VCaP (cell line): ENCODE measurements at regions not wholly inside any gene's neighbourhood (a gene's known extent, or its start where the extent isn't known, plus 50 kb on each side); places are given as distances from the start of the nearest gene placed in this dataset.
"Not testable (repeated sequence)": the region's sequence is repeated elsewhere in the genome, so short reads cannot be mapped to it uniquely, and the experiment has no call there.

Source experiments
- H3K27ac ChIP-seq: fragments of 450-650 bp; 2 replicates; pipeline ENCODE4 v1.5.1; 2017
- TF ChIP-seq, protein P1 (sequence below): fragments of 450-650 bp; conservative IDR thresholded peaks from 2 replicates; pipeline ENCODE4 v1.5.1; 2017; ENCODE audit warnings: mild to moderate bottlenecking, moderate library complexity

- not testable (repeated sequence) for H3K27ac ChIP-seq
Observed at GRCh38 chr4:10388146-10388545, 69.1 kb downstream of the ZNF518B start.

DNA sequence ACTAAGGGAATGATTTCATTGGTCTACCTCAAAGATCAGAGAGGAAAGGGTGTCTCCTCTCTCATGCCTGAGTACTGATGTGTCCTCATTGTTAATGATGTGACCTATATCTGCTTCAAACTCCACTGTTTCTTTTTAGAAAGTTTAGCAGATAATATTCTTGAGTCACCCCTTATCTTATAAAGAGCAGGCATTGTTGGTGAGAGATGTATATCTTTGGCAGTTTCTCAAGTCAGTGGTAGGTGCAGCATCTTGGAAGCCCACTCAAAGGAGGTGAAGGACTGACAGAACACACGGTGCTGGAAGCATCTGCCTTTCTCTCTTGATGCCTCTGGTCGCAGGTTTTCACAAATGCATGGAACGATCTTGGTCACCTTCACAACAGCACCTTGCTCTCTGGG lies 71.2 kb downstream of the ZNF518B start:
- TF ChIP-seq, protein P1, sequence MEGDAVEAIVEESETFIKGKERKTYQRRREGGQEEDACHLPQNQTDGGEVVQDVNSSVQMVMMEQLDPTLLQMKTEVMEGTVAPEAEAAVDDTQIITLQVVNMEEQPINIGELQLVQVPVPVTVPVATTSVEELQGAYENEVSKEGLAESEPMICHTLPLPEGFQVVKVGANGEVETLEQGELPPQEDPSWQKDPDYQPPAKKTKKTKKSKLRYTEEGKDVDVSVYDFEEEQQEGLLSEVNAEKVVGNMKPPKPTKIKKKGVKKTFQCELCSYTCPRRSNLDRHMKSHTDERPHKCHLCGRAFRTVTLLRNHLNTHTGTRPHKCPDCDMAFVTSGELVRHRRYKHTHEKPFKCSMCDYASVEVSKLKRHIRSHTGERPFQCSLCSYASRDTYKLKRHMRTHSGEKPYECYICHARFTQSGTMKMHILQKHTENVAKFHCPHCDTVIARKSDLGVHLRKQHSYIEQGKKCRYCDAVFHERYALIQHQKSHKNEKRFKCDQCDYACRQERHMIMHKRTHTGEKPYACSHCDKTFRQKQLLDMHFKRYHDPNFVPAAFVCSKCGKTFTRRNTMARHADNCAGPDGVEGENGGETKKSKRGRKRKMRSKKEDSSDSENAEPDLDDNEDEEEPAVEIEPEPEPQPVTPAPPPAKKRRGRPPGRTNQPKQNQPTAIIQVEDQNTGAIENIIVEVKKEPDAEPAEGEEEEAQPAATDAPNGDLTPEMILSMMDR, result no peak

DNA sequence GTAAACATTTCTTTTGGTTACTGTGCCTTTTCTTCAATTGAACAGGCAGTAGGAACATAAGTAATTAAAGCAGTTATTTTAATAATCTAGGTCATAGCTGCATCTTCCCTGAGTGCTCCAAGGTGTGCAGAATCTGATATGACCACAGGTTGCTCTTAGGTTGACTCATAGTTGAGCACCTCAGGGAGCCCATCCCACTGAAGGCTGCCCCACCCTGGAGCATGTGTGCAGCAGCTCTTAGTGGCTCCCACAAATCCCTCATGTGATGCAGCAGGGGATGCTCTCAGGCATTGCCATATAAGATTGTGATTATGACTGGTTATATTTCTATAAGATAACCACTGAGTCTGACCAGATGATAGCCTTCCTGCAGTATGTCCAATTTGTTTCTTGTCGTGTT lies 72.3 kb downstream of the ZNF518B start:
- TF ChIP-seq, protein P1, result no peak
- H3K27ac ChIP-seq, result no peak overlapping the region

More for the DNA sequence above, 71.2 kb downstream of the ZNF518B start:
- H3K27ac ChIP-seq, result no peak overlapping the region

- TF ChIP-seq, protein P1, result no peak
Observed at GRCh38 chr4:10383417-10383816, 73.8 kb downstream of the ZNF518B start.

DNA sequence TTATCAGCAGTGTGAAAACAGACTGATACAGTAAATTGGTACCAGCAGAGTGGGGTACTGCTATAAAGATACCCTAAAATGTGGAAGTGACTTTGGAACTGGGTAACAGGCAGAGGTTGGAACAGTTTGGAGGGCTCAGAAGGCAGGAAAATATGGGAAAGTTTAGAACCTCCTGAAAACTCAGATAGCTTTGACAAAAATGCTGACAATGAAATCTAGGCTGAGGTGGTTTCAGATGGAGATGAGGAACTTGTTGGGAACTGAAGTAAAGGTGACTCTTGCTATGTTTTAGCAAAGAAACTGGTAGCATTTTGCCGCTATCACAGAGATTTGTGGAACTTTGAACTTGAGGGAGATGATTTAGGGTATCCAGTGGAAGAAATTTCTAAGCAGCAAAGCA lies 75.1 kb downstream of the ZNF518B start:
- not testable (repeated sequence) for H3K27ac ChIP-seq

More at GRCh38 chr4:10383417-10383816, 73.8 kb downstream of the ZNF518B start:
- no peak overlapping the region for H3K27ac ChIP-seq

- no peak overlapping the region for H3K27ac ChIP-seq
- TF ChIP-seq, protein P1, result no peak
Observed at GRCh38 chr4:10381146-10381545, 76.1 kb downstream of the ZNF518B start.

GRCh38 chr4:10380735-10381134 lies 76.5 kb downstream of the ZNF518B start:
- TF ChIP-seq, protein P1, result no peak
- H3K27ac ChIP-seq, result no peak overlapping the region

- TF ChIP-seq, protein P1, result no peak
- no peak overlapping the region for H3K27ac ChIP-seq
Observed at GRCh38 chr4:10371869-10372471, 85.3 kb downstream of the ZNF518B start.

DNA sequence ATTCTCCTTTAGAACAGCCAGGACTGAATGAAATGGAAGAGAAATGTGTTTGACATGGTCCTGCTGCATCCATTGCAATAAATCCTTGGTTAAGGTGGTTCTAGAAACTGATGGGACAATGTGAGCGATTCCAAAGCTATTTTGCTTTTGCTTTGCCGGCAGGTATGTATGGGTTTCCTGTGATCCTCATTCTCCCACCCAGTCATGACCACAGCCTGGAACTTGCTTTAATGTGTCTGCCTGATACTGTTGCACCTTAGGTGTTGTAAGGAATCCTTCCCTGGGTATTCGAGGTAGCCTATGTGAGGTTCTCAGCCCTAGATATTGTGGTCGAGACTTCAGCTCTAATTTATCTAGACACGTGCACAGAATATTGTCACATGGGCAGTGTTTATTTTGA lies 86.1 kb downstream of the ZNF518B start:
- no peak overlapping the region for H3K27ac ChIP-seq
- TF ChIP-seq, protein P1, result no peak
